GM23338 (cell line): ENCODE measurements at regions not wholly inside any gene's neighbourhood (a gene's known extent, or its start where the extent isn't known, plus 50 kb on each side); places are given as distances from the start of the nearest gene placed in this dataset.

Source experiments
- CREB1 ChIP-seq: fragments of 250-450 bp; sonication (Bioruptor Pico); IDR thresholded peaks from 2 replicates; pipeline ENCODE4 v1.5.0; 2020; ENCODE audit warnings: low read depth, mild to moderate bottlenecking, moderate library complexity
- CTCF ChIP-seq, 2 experiments: fragments of 200-600 bp in 1 of 2; sonication (generic) in 1 of 2; conservative IDR thresholded peaks; 2 replicates each; pipeline versions ENCODE4 v1.5.1 to v1.6.1; 2016 to 2017; ENCODE audit warnings: antibody characterized with exemption in 2 of 2, low read depth in 2 of 2, mild to moderate bottlenecking in 2 of 2, moderate library complexity in 1 of 2
- ETS1 ChIP-seq: IDR thresholded peaks from 2 replicates; pipeline ENCODE4 v1.6.1; 2016; ENCODE audit warnings: antibody characterized with exemption
- EZH2 ChIP-seq: fragments of 200-600 bp; sonication (generic); IDR thresholded peaks from one replicate; pipeline ENCODE4 v1.8.0; 2017; ENCODE audit warnings: antibody characterized with exemption, mild to moderate bottlenecking, low read depth; ENCODE audit not compliant: unreplicated experiment
- EZH2phosphoT487 ChIP-seq: fragments of 200-600 bp; sonication (generic); IDR thresholded peaks from one replicate; pipeline ENCODE4 v1.8.1; 2018; ENCODE audit warnings: antibody characterized with exemption; ENCODE audit not compliant: unreplicated experiment
- JUNB ChIP-seq: IDR thresholded peaks from one replicate; pipeline ENCODE4 v1.6.1; 2016; ENCODE audit warnings: antibody characterized with exemption; ENCODE audit not compliant: unreplicated experiment
- NANOG ChIP-seq: IDR thresholded peaks from 2 replicates; pipeline ENCODE4 v1.6.1; 2016; ENCODE audit warnings: antibody characterized with exemption, borderline replicate concordance
- POLR2AphosphoS5 ChIP-seq: IDR thresholded peaks from 2 replicates; pipeline ENCODE4 v1.6.1; 2016; ENCODE audit warnings: antibody characterized with exemption, low read depth
- REST ChIP-seq: IDR thresholded peaks from one replicate; pipeline ENCODE4 v1.6.1; 2018; ENCODE audit warnings: antibody characterized with exemption; ENCODE audit not compliant: unreplicated experiment
- STAT1 ChIP-seq: IDR thresholded peaks from one replicate; pipeline ENCODE4 v1.6.1; 2016; ENCODE audit warnings: antibody characterized with exemption; ENCODE audit not compliant: unreplicated experiment
- ZNF114 ChIP-seq: fragments of 250-450 bp; sonication (Bioruptor Pico); IDR thresholded peaks from 2 replicates; pipeline ENCODE4 v1.5.0; 2020; ENCODE audit warnings: mild to moderate bottlenecking, moderate library complexity
- ZNF331 ChIP-seq: fragments of 250-450 bp; sonication (Bioruptor Pico); IDR thresholded peaks from 2 replicates; pipeline ENCODE4 v1.5.0; 2020; ENCODE audit warnings: low read depth, mild to moderate bottlenecking, moderate library complexity
- ZNF462 ChIP-seq: fragments of 250-450 bp; sonication (Bioruptor Pico); IDR thresholded peaks from 2 replicates; pipeline ENCODE4 v1.5.0; 2020; ENCODE audit warnings: mild to moderate bottlenecking, moderate library complexity

GRCh38 chr21:14846621-14847020 lies 218.2 kb downstream of the NRIP1 start:
- no peak for TF ChIP-seq CTCF (conservative IDR thresholded peaks at IDR 0.05; ENCODE audit: low read depth in 2 of 2)
- TF ChIP-seq POLR2AphosphoS5: no peak
- no peak for TF ChIP-seq ZNF331 (CRISPR knock-in tag)
- TF ChIP-seq EZH2: no peak
- TF ChIP-seq REST: no peak
- no peak for TF ChIP-seq ETS1
- TF ChIP-seq JUNB: no peak
- no peak for TF ChIP-seq EZH2phosphoT487
- no peak for TF ChIP-seq ZNF114 (CRISPR knock-in tag)
- TF ChIP-seq NANOG: no peak
- no peak for TF ChIP-seq CREB1 (CRISPR knock-in tag)
- no peak for TF ChIP-seq STAT1
- TF ChIP-seq ZNF462 (CRISPR knock-in tag): no peak
